Tibial nerve (tissue), 3 donors: ENCODE measurements at regions not wholly inside any gene's neighbourhood (a gene's known extent, or its start where the extent isn't known, plus 50 kb on each side); places are given as distances from the start of the nearest gene placed in this dataset.

ENCODE experiments used
- POLR2A ChIP-seq, 2 donors: fragments of 450-650 bp; IDR thresholded peaks; one replicate each; pipeline ENCODE4 v1.6.1; 2017; ENCODE audit warnings: antibody characterized with exemption in 2 of 2, mild to moderate bottlenecking in 2 of 2, moderate library complexity in 2 of 2
- TF ChIP-seq, protein P1 (sequence below), 5 experiments: fragments of 200-600 bp in 3 of 5; fragments of 450-650 bp in 2 of 5; sonication (generic) in 3 of 5; IDR thresholded peaks; one replicate each; pipeline ENCODE4 v1.5.1; 2016 to 2019; ENCODE audit warnings: antibody characterized with exemption in 5 of 5, mild to moderate bottlenecking in 3 of 5, moderate library complexity in 2 of 5

- TF ChIP-seq, protein P1, sequence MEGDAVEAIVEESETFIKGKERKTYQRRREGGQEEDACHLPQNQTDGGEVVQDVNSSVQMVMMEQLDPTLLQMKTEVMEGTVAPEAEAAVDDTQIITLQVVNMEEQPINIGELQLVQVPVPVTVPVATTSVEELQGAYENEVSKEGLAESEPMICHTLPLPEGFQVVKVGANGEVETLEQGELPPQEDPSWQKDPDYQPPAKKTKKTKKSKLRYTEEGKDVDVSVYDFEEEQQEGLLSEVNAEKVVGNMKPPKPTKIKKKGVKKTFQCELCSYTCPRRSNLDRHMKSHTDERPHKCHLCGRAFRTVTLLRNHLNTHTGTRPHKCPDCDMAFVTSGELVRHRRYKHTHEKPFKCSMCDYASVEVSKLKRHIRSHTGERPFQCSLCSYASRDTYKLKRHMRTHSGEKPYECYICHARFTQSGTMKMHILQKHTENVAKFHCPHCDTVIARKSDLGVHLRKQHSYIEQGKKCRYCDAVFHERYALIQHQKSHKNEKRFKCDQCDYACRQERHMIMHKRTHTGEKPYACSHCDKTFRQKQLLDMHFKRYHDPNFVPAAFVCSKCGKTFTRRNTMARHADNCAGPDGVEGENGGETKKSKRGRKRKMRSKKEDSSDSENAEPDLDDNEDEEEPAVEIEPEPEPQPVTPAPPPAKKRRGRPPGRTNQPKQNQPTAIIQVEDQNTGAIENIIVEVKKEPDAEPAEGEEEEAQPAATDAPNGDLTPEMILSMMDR (IDR thresholded peaks at IDR 0.05): no peak
- no peak for TF ChIP-seq POLR2A (IDR thresholded peaks at IDR 0.05)
Observed at GRCh38 chr1:79110749-79111148, 104.2 kb upstream of the ADGRL4 start.
